Loucy (cell line): ENCODE measurements at regions not wholly inside any gene's neighbourhood (a gene's known extent, or its start where the extent isn't known, plus 50 kb on each side); places are given as distances from the start of the nearest gene placed in this dataset.

ENCODE experiments used
- CTCF ChIP-seq: fragments of 200-600 bp; sonication (generic); conservative IDR thresholded peaks from 2 replicates; pipeline ENCODE4 v1.5.1; 2014; ENCODE audit warnings: mild to moderate bottlenecking, antibody characterized with exemption, low read length
- EZH2phosphoT487 ChIP-seq: fragments of 200-600 bp; IDR thresholded peaks from 2 replicates; pipeline ENCODE4 v1.6.1; 2018; ENCODE audit warnings: antibody characterized with exemption, mild to moderate bottlenecking, moderate library complexity, borderline replicate concordance

- TF ChIP-seq CTCF (no peak), EZH2phosphoT487 (no peak)
These were observed 252.3 kb downstream of the LY86 start for GRCh38 chr6:6840831-6841291.
